ENCODE measurements at regions not wholly inside any gene's neighbourhood (a gene's known extent, or its start where the extent isn't known, plus 50 kb on each side); places are given as distances from the start of the nearest gene placed in this dataset.

DNA sequence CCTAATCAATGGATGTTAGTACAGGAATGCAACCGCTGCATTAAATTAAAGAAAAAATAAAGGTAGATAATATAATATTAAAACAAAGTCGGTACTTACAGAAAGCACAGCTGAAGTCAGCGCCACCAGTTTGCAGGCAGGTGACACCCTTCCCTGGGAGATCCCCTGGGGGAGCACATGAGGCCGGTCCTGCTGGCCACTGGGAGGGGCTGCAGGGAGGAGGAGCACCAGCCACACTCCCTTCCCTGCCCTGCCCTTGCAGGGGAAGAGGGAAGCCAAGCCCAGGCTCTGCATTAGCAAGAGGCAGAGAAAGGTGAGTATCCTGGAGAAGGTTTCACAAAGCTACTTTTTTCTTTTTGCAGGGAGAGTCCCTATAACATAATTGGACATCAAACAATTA is 507.0 kb downstream of the AJAP1 start:
- TF ChIP-seq CTCF (conservative IDR thresholded peaks at IDR 0.05 in 1 of 2, IDR thresholded peaks at IDR 0.05 in 1 of 2; ENCODE audit: low read depth in 1 of 2, low read length in 2 of 2) (no peak), EZH2 (IDR thresholded peaks at IDR 0.05; ENCODE audit: low read length, missing control alignments) (no peak)

Measured in fibroblast of lung (primary cell).